Left hindlimb (tissue), 1 donor: ENCODE measurements at regions not wholly inside any gene's neighbourhood (a gene's known extent, or its start where the extent isn't known, plus 50 kb on each side); places are given as distances from the start of the nearest gene placed in this dataset.

ENCODE experiments used
- DNase-seq: peaks from one replicate; pipeline ENCODE4 v3.0.0-alpha.2; 2018

DNA sequence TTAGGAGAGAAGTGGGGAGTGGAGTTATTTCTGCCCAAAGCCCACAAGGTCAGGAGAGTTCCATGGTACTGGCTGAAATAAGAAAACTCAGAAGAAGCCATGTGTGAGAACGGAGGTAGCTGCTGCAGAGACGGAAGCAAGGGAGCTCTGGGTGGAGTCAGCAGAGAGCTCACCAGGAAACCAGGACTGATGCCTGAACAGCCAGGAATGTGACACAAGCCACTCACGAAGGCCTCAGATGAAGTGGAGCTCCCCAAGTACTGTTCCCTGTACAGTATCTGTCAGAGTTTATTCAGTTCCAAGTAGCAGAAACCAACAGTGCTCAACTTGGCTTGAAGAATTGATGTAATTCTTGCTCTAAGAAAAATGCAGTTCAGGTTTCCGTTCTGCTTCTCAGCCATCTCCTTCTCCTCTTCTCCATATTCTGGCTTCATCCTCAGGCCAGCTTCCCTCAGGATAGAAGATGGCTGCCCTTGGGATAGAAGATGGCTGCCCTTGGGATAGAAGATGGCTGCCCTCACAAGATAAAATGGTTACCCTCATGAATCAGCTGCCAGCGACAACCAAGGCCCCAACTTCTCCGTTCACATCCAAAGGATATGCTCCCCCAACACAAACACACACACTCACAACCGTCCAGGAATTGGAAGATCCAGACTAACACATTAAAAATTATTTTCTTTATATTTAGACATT, 117.4 kb upstream of the SH3BP4 start:
- DNase-seq: no peak

DNA sequence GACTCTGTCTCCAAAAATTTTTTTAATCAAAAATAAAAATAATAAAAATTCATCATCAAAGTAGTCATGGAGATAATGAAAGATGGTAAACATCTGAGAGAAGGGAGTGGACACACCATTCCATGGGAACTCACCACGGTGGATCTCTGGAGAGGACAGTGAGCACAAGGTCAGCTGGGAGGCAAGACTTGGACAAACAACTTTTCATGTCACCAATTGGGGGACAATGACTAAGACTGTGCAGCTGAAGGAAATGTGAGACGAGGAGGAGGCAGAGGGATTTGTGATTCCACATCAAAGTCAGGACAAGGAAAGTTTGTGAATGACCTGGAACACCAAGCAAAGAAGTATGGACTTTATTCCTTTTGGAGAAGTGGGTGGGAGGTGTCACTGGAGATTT, 121.0 kb upstream of the SH3BP4 start:
- DNase-seq: no peak

DNA sequence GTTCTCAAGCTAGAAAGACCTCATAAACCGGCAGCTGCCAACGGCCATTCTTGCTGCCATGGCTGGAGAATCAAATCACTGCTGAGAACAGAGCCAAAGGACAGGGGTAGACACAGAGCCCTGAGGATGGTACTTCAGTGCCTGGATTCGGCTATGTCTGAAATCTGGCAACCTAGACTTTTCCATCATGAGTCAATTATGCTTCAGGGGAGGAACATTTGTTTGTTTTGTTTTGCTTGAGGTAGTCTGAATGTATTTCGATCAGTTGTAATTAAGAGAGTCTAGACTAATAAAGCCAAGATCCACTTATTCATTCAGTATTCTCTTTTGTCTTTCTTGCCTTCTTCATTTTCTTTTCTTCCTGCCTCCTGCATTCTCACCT, 122.8 kb upstream of the SH3BP4 start:
- no peak for DNase-seq

DNA sequence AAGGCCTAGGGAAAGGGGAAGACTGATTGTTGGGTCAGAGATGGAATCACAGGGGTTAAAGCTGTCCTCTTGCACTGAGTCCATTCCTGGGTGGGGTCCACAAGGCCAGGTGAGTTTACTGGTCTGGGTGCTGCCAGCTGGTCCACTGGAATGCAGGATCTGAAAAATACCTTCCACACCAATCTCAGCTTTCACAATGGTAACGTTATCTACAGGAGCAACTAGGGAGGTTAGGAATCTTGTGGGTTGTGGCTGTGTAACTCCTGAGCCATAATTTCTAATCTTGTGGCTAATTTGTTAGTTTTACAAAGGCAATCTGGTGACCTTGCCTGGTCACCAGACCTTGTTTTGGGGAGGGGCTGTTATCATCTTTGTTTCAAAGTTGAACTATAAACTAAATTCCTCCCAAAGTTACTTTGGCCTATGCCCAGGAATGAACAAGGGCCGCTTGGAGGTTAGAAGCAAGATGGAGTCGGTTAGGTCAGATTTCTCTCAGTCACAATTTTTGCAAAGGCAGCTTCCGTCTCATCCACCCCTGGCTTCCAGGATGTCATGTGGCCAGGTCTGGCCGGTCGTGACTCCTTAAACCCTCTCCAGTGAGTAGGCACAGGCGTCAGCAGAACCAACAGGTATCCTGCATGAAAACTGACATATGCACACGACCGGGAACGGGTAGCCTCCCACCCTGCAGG, 123.3 kb upstream of the SH3BP4 start:
- DNase-seq: no peak

DNA sequence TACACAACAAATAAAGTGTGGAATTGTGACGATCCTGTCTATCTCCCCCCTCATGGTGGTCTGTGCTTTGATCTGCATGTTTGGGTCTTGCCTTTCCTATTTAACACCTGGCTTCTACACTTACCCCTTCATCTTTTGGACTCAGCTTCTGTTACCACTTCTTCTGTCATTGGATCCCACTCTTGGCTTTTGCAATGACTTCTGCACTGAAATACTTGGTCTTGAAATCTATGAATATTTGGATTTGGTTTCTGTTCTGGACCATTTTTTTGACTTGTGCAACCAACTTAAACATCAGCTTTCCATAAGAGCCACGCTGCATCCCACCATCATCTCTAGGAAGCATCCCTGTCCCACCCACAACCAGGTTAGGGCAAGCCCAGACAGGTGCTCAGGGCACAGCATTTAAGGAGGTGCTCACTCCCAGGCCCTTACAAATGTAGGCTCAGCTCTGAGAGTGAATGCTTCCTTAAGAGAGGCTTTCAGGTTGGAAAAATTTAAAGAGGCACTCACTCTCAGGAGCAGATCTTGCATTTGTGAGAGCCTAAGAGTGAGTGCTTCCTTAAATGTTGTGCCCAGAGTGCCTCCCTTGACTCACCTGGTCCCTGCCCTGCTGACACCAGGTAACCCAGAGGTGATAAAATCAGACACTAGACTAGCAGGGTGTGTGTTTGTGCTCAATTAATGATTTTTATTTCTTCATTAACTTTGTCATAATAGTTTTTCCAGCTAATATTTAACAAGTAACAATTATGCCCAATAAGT, 124.5 kb upstream of the SH3BP4 start:
- no peak for DNase-seq

DNA sequence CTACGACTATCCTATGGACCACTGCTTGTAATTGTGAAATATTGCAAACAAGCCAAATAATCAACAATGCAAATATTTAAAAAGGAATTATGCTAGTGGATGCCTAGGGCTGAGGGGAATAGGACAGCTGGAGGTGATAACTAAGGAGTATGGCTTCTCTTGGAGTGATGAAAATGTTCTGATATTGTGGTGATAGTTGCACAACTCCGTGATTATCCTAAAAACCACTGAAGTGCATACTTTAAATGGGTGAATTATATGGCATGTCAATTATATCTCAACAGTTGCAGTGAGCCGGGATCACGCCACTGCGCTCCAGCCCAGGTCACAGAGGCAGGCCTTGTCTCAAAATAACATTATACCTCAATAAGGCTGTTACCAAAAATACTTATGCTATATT, 125.1 kb upstream of the SH3BP4 start:
- no peak for DNase-seq

DNA sequence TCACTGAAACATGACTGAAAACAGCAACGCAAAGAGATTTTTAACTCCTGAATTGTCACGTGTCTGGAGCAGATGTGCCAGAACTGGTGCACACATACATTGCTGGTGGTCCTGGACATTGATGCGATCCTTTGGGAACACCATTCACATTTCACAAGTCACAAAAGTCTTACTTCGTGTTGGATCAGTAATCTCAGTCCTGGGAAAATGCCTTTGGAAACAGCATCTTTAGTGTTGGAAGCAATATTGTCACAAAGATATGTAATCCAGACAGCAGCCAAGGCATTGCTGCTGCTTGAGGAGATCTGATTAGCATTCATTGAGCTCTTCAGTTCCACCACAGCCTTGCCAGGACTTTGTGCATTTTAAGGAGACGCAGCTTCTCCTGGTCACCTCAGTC, 126.2 kb upstream of the SH3BP4 start:
- DNase-seq: no peak

DNA sequence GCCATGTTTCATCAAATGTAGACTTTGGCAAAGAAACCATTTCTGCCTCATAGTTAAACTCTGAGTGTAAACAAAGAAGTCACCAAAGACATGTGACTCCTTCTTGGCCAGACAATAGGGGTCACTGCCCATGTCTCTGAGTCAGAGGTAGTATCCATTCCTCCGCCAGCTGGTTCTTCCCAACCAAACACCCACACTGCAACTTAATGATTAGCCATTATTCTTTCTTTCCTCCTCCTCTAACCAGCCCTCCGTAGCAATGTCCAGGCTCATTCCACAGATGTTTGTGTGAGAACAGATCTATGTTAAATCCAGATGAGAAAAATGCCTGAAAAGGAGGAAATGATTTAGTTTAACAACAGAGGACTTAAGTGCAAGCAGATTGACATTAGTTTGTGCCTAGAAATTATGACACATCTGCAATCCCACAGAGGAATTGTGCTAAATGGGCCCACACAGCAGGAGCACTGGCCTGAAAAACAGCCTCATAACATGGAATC, 127.9 kb upstream of the SH3BP4 start:
- DNase-seq: peak; percentile 61

DNA sequence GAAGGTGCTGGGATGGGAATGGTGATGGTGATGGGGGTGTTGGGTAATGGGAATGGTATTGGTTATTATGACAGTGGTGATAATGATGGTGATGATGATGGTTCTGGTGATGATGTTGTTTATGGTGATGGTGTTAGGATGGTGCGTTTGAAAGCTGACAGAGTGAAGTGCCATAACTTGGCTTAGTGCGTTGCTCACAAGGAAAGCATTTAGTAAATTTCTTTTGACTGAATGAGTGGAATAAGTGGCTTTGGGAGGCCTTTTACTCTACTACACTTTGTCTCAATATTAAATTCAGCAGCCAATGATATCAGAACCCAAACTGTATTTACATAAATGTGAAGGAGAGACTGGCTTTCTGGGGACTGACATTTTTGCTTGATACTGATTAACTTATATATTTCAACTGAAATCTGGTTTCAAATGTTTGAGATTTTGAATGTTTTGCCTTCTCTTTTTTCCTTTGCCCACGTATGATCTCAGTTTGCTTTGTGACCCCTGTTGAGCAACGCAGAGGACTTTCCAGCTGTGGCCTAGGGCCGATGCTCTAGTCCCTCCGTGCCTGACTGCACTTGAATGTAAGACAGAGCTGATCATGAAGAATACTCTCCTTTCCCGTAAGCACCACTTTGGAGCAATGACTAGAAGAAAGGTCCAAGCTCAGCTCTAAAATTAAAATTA, 128.5 kb upstream of the SH3BP4 start:
- DNase-seq: no peak

DNA sequence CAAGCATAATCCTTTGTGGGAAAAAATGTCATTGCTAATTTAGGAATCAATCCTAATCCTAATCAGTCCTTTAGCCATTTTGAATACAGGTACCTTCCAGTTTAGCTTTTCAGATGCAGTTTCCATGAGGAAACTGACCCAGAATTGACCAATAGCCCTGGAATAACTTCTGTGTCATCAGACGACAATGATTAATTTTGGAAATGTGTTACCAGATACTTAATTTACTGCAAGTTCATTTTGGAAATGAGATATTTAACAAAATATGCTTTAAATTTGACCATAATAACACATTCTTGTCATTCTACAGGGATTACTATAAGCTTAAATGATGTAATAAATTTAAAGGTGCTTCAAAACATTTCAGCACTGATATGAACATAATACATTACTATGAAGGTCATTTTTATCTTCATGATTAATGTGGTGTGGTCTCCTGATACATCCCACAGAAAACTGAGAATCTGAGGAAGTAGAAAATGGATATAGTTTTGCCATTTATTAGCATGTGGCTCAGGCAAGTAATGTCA, 129.8 kb upstream of the SH3BP4 start:
- DNase-seq: no peak

DNA sequence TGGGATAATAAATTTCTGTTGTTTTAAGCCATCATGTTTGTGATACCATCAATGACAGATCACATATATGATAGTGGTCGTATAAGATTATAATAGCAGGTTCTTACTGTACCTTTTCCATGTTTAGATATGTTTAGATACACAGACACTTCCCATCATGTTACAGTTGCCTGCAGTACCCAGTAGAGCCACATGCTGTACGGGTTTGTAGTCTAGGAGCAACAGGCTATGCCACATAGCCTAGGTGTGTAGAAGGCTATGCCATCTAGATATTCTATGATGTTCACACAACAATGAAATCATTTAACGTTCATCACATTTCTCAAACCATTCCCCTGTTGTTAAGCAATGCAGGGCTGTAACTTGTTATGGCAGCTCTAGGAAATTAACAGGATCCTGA, 132.9 kb upstream of the SH3BP4 start:
- no peak for DNase-seq

DNA sequence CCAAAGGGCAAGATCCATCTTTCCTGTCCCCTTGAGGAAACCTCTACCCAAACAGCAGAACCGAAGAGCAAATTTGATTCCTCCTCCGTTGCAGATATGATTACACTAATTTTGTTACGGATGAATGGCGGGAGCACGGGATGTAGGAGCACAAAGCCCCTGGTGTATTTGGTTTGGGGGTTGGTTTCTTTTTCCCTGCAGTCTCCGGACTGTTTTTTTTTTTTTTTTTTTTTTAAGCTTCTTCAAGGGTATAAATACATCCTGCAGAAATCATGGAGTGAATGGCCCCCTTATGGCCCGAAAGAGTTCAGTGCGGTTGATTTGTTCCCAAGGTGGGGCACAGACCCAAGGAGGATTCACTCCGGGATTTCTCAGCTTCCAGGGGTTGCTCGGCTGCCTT, 135.3 kb upstream of the SH3BP4 start:
- DNase-seq: no peak

DNA sequence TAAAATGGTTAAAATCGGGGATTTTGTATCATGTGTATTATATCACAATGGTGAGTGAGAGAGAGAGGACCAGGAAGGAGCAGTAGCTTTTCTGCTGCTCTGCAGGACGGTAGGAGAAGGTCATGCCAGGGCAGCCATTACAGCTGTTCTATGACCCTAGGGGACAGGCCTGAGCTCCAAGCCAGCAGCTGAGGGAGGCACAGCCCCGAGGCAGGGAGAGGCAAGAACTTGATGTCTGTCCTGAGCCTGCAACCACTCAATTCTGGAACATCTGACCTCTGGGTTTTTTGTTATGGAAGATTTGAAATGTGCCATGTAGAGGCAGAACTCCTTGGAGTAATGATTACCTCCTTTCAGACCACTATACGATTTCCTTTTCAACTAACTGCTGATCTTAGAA, 135.8 kb upstream of the SH3BP4 start:
- no peak for DNase-seq

DNA sequence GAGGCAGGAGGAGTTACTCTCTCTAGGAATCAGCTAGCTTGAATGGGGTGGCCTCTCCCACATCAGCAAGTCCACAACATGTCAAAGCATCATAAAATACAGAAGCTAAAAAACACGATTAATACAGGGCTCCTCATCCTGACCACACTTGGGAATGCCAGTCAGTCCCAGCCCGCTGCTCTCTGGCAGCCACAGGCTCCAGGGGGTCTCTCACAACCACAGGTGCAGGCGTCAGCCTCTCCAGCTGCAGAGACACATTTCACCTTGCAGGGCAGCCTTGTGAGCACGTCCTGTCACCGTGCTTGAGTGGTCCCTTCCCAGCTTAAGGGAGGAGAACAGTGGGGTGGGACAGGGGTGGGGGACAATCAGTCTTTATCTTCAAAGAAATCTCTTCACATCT, 137.4 kb upstream of the SH3BP4 start:
- no peak for DNase-seq

DNA sequence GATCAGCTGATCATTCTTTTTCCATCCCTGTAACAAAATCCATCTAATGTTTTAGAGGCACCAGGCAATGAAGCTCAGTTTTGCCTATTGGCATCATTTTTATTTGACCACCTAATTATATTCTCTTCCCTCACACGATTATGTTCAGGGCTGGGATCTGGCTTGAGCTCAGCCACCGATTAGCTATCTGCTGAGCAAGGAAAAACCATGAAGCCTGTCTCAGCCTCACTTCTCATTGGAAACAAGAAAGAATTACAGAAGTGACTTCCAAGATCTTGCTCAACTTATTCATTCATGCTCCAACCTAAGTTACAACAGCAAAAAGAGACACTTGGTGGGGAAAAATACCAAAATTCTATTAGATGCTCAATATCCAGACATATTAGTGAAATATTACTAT, 139.0 kb upstream of the SH3BP4 start:
- no peak for DNase-seq

DNA sequence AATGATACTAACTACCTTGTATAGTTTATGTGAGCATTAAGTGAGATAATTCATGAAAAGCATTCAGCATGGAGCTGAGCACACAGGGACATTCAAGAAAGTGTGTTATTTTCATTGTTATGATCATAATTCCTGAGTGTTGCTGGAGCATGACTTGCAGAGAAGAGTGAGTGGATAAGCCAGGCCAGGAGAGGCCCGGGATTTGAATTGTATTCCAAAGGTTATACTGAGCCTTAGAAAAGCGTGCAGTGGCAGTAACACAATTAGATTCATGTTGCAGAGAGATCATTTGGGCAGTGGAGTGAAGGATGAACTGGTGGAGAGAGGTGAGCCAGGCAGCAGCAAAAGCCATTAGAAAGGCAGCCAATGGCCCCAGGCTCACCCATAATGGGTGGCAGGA, 142.9 kb upstream of the SH3BP4 start:
- DNase-seq: no peak

DNA sequence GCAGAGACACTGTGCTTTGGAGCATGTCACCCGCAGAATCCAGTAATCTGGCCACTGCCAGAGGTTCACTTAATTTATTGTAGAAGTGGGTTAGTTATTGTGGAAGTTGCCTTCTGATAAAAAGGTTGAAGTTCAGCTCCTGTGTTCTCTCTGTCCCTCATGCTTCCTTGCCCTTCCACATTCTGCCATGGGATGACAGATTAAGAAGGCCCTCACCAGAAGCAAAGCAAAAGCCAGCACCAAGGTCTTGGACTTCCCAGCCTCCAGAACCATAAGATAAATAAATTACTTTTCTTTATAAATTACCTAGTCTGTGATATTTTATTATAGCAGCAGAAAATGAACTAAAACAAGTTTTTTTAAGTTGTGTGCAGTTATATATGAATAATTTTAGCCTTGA, 145.0 kb upstream of the SH3BP4 start:
- DNase-seq: no peak

DNA sequence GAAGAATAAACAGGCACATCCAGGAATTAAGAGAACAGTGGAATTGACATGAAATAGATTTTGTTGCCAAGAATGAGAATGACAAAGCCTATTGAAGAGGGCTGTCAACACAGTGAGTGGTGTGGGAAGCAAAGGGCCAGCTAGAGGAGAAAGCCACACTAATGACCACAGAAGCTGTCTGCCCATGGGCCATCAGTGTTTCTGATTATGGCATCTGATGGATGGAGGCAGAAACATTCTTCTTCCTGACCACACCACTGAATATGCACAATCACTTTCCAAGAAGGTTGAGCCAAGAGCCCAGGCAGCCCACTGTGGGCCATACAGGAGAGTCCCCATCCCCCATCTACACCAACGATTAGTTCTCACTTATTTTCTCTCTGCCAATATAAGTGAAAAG, 146.0 kb upstream of the SH3BP4 start:
- no peak for DNase-seq

DNA sequence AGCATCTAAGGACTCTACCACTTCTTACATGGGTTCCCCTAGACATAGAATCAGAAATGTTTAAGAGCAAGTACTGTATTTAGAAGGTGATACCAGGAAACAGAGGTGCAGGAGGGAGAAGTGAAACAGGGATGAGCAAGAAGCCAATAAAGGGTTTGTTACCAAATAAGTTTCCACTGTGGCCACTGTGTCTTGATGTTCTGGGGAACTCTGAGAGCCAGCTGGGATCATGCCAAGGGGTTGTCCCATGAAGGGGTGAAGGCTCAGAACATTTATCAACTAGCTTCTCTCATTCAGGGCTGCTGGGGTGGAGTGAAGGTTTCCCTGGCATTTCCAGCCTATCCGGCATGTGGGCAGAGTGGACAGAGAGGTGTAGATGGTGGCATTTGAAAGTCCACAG, 147.1 kb upstream of the SH3BP4 start:
- DNase-seq: no peak

DNA sequence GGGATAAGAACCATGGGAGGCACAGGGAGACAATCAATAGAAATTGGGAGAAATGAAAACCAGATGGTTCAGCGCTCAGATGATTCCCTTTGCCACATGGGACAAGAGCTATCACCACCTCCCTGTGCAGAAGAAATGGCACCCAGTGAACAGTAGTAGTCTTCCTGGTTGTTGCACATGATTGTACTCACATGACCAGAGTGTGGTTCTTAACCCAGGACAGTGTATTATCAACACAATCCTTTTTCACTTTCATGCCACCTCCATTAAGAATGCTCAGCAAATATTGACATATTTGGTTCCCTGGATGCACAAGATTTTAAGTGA, 149.0 kb upstream of the SH3BP4 start:
- DNase-seq: no peak

DNA sequence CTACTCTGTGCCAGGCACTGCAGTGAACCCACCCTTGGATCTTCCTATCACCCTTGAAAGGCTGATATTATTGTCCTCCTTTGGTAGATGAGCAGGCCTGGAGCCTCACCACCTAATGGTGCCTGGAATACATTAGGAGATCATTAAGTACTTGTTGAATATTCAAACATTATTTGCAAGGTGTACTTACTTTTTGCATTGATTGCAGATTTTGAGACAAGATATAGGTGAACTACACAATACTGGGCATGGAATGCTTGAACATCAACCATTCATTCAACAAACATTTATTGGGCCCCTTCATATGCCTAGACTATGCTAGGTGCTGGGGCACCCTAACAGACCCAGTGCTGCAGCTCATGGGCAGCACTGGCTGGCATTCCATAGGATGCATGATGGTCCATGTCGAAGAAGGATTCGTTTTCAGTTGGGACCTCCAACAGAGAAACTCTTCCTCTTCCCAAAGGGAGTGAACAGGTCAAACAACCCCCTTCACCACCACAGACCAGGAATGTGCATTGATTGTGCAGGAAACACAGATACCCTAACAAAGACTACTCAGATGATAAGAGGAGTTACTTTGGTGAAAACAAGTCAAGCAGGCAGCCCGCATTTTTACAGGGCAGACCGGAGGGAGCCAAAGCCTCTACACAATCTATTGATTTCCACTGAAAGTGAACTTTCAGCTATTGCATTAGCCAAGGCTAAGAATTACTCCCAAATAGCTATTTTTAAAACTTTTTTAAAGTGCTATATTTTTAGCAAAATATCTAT, 149.6 kb upstream of the SH3BP4 start:
- DNase-seq: no peak

DNA sequence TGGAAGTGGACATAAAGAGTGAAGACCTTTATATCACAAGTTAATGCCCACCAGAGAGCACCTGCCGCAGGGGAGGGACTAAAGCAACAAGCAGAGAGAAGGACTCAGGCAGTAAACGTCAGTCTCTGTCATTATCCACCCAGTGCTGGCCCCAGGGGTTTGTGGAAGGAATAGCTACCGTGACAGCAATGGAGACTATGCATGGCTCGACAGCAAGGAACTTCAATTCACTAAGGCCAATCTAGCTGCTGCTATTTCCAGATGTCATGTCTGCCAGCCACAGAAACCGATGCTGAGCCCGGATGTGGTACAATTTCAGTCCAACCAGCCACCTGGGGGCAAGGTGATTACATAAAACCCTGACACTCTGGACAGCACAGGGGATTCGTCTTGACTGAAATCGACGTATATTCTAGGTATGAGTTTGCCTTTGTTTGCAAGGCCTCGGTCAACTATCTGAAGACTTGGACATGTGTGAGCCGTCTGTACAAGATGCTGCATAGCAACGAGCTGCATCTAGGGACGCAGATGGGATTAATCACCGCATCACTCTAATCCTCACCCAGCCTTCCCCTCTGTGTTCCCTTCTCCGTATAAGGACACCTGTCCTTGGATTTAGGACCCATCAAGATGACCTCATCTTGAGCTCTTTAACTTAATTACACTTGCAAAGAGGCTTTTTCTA, 154.1 kb upstream of the SH3BP4 start:
- no peak for DNase-seq
